ENCODE measurements at regions not wholly inside any gene's neighbourhood (a gene's known extent, or its start where the extent isn't known, plus 50 kb on each side); places are given as distances from the start of the nearest gene placed in this dataset.
"Not testable (repeated sequence)": the region's sequence is repeated elsewhere in the genome, so short reads cannot be mapped to it uniquely, and the experiment has no call there.

GRCh38 chr13:50425772-50426171, 410.5 kb downstream of the KCNRG start:
- no peak for DNase-seq

- DNase-seq: no peak
These were observed 411.7 kb downstream of the KCNRG start for GRCh38 chr13:50426927-50427326.

- not testable (repeated sequence) for DNase-seq
These were observed 412.3 kb downstream of the KCNRG start for GRCh38 chr13:50427511-50427910.

GRCh38 chr13:50428183-50428877, 413.1 kb downstream of the KCNRG start:
- peak; percentile 11 for DNase-seq

- DNase-seq: no peak
These were observed 408.5 kb downstream of the DLEU7 start for GRCh38 chr13:50435011-50435410.

- DNase-seq: no peak
These were observed 406.2 kb downstream of the DLEU7 start for GRCh38 chr13:50437252-50437651.

- no peak for DNase-seq
These were observed 405.1 kb downstream of the DLEU7 start for GRCh38 chr13:50438351-50438750.

- DNase-seq: no peak
These were observed 402.4 kb downstream of the DLEU7 start for GRCh38 chr13:50441130-50441529.

GRCh38 chr13:50444726-50445125, 398.8 kb downstream of the DLEU7 start:
- DNase-seq: no peak

- DNase-seq: no peak
These were observed 396.9 kb downstream of the DLEU7 start for GRCh38 chr13:50446611-50447010.

- DNase-seq: no peak
These were observed 394.9 kb downstream of the DLEU7 start for GRCh38 chr13:50448535-50448998.

- DNase-seq: no peak
These were observed 394.0 kb downstream of the DLEU7 start for GRCh38 chr13:50449465-50449864.

- no peak for DNase-seq
These were observed 393.2 kb downstream of the DLEU7 start for GRCh38 chr13:50450279-50450678.

- no peak for DNase-seq
These were observed 391.9 kb downstream of the DLEU7 start for GRCh38 chr13:50451609-50452008.

- no peak for DNase-seq
These were observed 391.5 kb downstream of the DLEU7 start for GRCh38 chr13:50452028-50452427.

- DNase-seq: no peak
These were observed 390.7 kb downstream of the DLEU7 start for GRCh38 chr13:50452756-50453155.

GRCh38 chr13:50453188-50453587, 390.3 kb downstream of the DLEU7 start:
- no peak for DNase-seq

GRCh38 chr13:50456111-50456510, 387.4 kb downstream of the DLEU7 start:
- DNase-seq: no peak

- DNase-seq: no peak
These were observed 385.8 kb downstream of the DLEU7 start for GRCh38 chr13:50457415-50458393.

- DNase-seq: no peak
These were observed 384.4 kb downstream of the DLEU7 start for GRCh38 chr13:50459046-50459445.

GRCh38 chr13:50459658-50460057, 383.8 kb downstream of the DLEU7 start:
- no peak for DNase-seq

GRCh38 chr13:50460358-50460757, 383.1 kb downstream of the DLEU7 start:
- no peak for DNase-seq

- DNase-seq: no peak
These were observed 382.3 kb downstream of the DLEU7 start for GRCh38 chr13:50461189-50461588.

GRCh38 chr13:50463719-50464118, 379.8 kb downstream of the DLEU7 start:
- no peak for DNase-seq
